Hepatocyte (in vitro differentiated cells): ENCODE measurements at regions not wholly inside any gene's neighbourhood (a gene's known extent, or its start where the extent isn't known, plus 50 kb on each side); places are given as distances from the start of the nearest gene placed in this dataset.

Experiments used
- CTCF ChIP-seq: fragments of 200-600 bp; sonication (generic); IDR thresholded peaks from 2 replicates; pipeline ENCODE4 v1.5.1; 2016; ENCODE audit warnings: antibody characterized with exemption, mild to moderate bottlenecking; ENCODE audit not compliant: poor library complexity
- EZH2phosphoT487 ChIP-seq: fragments of 200-600 bp; sonication (generic); IDR thresholded peaks from one replicate; pipeline ENCODE4 v1.6.1; 2018; ENCODE audit warnings: antibody characterized with exemption, mild to moderate bottlenecking, low read depth, moderate library complexity; ENCODE audit not compliant: unreplicated experiment, severe bottlenecking

DNA sequence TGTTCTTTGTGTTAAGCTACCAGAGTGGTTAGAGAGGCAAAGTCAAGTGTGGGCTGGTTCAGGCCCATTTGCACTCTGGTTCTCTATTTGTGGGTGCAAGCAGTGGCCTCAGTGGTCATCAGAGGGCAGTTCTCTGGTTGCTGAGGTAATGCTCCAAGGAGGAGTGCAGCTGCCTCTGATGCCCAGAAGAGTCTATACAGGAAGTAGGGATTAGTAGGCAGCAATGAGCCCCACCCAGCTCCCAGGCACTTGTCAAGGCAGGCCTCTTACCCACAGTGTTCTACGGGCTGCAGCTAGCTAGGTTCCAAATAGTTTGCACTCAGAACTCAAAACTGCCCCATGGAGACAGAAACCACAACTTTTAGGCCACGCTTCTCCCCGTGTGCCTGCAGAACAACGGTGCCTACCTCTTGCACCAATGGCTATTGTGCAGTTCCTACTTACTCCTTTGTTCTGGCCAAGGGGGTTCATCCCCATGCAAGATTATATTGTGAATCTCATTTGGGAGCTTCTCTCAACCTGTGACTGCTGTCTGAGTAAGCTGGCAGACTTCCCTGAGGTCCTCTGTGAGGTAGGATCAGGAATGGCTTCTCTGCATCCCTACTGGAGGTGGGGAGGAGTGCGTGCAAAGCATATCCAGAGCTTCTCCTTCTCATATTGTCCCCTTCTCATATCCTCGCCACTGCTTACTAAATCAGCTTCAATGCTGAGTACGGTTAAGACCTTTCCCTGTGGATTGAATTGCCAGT lies 410.3 kb upstream of the LMO3 start:
- TF ChIP-seq CTCF (no peak), EZH2phosphoT487 (no peak)
